Upper lobe of right lung (tissue), 1 donor: ENCODE measurements at regions not wholly inside any gene's neighbourhood (a gene's known extent, or its start where the extent isn't known, plus 50 kb on each side); places are given as distances from the start of the nearest gene placed in this dataset.

ENCODE experiments used
- ATAC-seq: fragments of 200-7000 bp; cut with Tn5 transposase; one replicate; pipeline ENCODE4 v1.9.1; 2020; ENCODE audit warnings: mild to moderate bottlenecking, moderate library complexity
- DNase-seq: peaks from one replicate; pipeline ENCODE4 v3.0.0-alpha.2; 2020
- H3K27ac ChIP-seq: fragments of 200-600 bp; one replicate; pipeline ENCODE4 v1.8.0; 2022
- H3K27me3 ChIP-seq: fragments of 200-600 bp; one replicate; pipeline ENCODE4 v1.8.0; 2022; ENCODE audit warnings: mild to moderate bottlenecking
- H3K36me3 ChIP-seq: fragments of 200-600 bp; one replicate; pipeline ENCODE4 v1.8.0; 2022
- H3K4me1 ChIP-seq: fragments of 200-600 bp; one replicate; pipeline ENCODE4 v1.8.0; 2022
- H3K4me3 ChIP-seq: fragments of 200-600 bp; one replicate; pipeline ENCODE4 v1.8.0; 2022; ENCODE audit warnings: mild to moderate bottlenecking
- H3K9me3 ChIP-seq: fragments of 200-600 bp; one replicate; pipeline ENCODE4 v1.8.0; 2022
- intact Hi-C: fragments of 100-400 bp; cut with DNase I; formaldehyde crosslinking; loops from one replicate; pipeline ENCODE4 v1.11.0; 2022
- TF ChIP-seq, protein P1 (sequence below): fragments of 200-600 bp; IDR thresholded peaks from one replicate; pipeline ENCODE4 v1.8.0; 2022; ENCODE audit warnings: antibody characterized with exemption
- donor health status: DM: no; HTN: yes; CAD: no; lungs with severe emphysema.

DNA sequence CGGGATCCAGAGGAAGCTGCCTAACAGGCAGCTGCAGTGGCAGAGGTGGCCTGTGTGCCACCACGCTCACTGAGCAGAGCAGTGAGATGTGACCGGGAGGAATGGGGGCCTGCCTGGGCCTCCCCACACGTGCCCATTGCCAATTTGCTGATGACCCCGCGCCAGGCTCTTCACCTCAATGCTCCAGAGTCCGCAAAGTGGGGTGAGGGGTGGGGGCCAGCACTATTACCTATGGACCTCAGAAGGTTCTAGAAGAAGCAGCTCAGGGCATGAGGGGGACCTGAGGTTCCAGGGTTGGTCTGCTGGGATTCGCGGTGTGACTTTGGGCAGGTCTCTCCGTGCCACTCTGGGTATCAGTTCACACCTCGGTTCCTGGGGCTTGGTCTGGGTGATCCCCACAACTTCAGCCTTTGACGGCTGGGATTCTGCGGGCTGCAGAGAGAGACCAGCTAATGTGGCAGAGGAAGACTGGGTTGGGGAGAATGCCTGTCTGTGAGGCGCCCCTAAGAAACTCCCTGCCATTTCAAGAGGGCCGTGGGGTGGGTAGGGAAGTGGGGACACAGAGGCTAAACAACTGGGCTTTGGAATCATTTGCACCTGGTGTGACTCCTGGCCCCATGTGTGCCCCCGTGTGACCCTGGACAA is 231.0 kb upstream of the MVB12B start:
- H3K36me3 ChIP-seq: no peaks in the 10 kb centered on the region
- H3K9me3 ChIP-seq: no peaks in the 10 kb centered on the region
- ATAC-seq (no peak), DNase-seq (no peak)
- intact Hi-C loops: no loop called here
- TF ChIP-seq, protein P1, sequence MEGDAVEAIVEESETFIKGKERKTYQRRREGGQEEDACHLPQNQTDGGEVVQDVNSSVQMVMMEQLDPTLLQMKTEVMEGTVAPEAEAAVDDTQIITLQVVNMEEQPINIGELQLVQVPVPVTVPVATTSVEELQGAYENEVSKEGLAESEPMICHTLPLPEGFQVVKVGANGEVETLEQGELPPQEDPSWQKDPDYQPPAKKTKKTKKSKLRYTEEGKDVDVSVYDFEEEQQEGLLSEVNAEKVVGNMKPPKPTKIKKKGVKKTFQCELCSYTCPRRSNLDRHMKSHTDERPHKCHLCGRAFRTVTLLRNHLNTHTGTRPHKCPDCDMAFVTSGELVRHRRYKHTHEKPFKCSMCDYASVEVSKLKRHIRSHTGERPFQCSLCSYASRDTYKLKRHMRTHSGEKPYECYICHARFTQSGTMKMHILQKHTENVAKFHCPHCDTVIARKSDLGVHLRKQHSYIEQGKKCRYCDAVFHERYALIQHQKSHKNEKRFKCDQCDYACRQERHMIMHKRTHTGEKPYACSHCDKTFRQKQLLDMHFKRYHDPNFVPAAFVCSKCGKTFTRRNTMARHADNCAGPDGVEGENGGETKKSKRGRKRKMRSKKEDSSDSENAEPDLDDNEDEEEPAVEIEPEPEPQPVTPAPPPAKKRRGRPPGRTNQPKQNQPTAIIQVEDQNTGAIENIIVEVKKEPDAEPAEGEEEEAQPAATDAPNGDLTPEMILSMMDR: no peak
- no peaks in the 10 kb centered on the region for H3K4me1 ChIP-seq
- H3K27me3 ChIP-seq: no peaks in the 10 kb centered on the region
- no peak overlapping the region for H3K4me3 ChIP-seq
- H3K27ac ChIP-seq: no peak overlapping the region

DNA sequence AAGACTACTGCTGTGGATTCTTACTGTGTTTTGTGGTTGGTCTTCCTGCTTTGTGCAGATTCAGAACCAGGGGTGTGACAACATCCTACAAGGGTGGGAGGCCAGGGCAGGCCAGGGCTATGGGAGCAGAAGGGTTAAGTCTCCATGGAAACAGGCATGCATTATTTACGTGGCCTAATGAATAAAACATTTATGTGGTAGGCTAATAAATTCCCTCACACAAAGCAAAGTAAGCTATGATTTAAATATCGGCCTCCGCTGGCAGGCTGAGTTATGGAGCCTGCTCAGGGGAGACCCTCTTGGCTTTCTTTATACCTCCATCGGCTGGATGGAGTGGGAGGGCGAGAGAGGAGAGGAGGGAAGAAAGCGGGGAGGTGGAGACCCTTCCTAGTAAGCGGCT is 230.3 kb upstream of the MVB12B start:
- no peaks in the 10 kb centered on the region for H3K27me3 ChIP-seq
- H3K4me3 ChIP-seq: no peak overlapping the region
- no peaks in the 10 kb centered on the region for H3K9me3 ChIP-seq
- ATAC-seq (no peak), DNase-seq (no peak)
- intact Hi-C loops: no loop called here
- TF ChIP-seq, protein P1: no peak
- no peaks in the 10 kb centered on the region for H3K4me1 ChIP-seq
- H3K27ac ChIP-seq: no peak overlapping the region
- no peaks in the 10 kb centered on the region for H3K36me3 ChIP-seq

DNA sequence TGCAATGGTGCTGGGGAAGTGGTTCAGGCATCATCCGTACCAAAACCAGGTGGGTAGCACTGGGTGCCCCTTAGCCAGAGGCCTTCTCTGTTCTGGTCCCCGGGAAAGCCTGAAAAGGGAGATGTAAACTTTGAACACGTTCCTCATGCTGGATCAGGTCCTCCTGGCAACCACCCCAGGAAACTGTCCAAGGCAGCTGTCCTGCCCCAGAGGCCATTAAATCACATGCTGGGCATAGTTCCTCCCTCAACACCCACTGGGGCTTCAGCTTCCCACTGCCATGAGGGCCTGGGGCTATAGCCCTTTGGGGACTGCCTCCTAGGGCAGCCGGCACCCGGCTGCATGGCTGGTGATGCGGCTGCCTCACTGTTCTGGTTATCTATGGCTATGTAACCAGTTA is 228.9 kb upstream of the MVB12B start:
- DNase-seq: no peak
- intact Hi-C loops: no loop called here
- ATAC-seq: no peak
- H3K4me3 ChIP-seq: no peak overlapping the region
- no peaks in the 10 kb centered on the region for H3K27me3 ChIP-seq
- no peaks in the 10 kb centered on the region for H3K9me3 ChIP-seq
- H3K4me1 ChIP-seq: no peaks in the 10 kb centered on the region
- no peaks in the 10 kb centered on the region for H3K36me3 ChIP-seq
- H3K27ac ChIP-seq: no peak overlapping the region
- TF ChIP-seq, protein P1: no peak

DNA sequence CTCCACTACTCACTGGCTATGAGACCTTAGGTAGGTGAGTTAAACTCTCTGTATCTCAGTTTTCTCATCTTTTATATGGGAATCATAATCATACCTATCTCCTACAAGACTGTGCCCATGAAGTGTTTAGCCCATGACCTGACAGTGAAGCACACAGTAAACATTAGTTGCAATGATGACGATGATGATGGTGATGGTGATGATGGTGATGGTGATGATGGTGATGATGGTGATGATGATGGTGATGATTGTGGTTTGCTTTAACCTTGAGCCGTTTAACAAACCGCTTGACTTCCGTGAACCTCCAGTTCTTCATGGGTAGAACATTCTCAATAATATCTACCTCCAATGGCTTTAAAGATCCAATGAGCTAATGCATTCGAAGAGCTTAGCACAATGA is 220.2 kb upstream of the MVB12B start:
- Histone ChIP-seq H3K4me3 (no peak overlapping the region), H3K36me3 (no peaks in the 10 kb centered on the region), H3K27me3 (peaks cover 6% of the 10 kb centered on the region), H3K4me1 (no peaks in the 10 kb centered on the region), H3K9me3 (no peaks in the 10 kb centered on the region), H3K27ac (no peak overlapping the region)
- intact Hi-C loops: no loop called here
- DNase-seq (no peak), ATAC-seq (no peak)
- TF ChIP-seq, protein P1: no peak

DNA sequence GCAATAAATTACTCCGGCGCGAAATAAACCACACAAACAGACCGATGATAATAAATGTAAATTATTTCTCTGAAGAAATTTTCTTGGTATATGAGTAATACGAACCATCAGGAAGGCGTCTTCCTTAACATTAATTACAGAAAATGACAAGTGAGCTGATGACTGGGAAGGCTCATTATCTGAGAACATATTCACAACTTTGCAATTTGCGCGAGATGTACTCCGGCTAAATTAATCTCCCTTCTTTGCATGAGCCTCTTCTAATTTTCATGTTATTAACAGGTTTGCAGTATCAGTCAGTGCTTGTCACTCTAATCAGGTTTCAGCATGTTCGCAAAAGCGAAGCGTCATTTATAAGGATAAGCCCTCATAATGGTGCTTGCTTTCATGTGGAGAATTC is 218.9 kb upstream of the MVB12B start:
- TF ChIP-seq, protein P1: no peak
- H3K4me1 ChIP-seq: no peaks in the 10 kb centered on the region
- H3K27me3 ChIP-seq: peaks cover 8% of the 10 kb centered on the region
- no peaks in the 10 kb centered on the region for H3K9me3 ChIP-seq
- intact Hi-C loops: no loop called here
- no peak overlapping the region for H3K27ac ChIP-seq
- no peak overlapping the region for H3K4me3 ChIP-seq
- H3K36me3 ChIP-seq: no peaks in the 10 kb centered on the region
- DNase-seq: no peak
- ATAC-seq: no peak

DNA sequence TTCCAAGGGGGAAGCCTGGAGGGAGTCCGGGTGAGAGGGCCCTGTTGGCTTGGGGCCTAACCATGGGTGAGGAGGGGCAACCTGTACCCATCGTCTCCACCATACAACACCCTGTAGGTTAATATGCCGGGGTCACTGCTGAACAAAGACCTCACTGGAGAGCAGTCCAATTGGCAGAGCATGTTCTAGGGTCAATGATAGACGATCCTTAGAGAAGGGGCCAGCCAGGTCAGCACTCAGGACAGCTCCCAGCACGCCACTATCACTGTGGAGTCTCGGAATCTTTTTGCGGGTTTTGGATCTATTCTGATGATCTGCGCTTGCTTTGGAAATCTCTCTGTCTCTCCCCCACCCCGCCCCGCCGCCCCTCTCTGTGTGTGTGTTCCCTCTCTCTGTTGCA is 218.4 kb upstream of the MVB12B start:
- intact Hi-C loops: no loop called here

More for the DNA sequence above, 218.4 kb upstream of the MVB12B start:
- peaks cover 13% of the 10 kb centered on the region for H3K27me3 ChIP-seq
- H3K4me3 ChIP-seq: no peak overlapping the region
- no peaks in the 10 kb centered on the region for H3K9me3 ChIP-seq
- H3K36me3 ChIP-seq: no peaks in the 10 kb centered on the region
- no peaks in the 10 kb centered on the region for H3K4me1 ChIP-seq
- no peak overlapping the region for H3K27ac ChIP-seq
- DNase-seq (peak; percentile 17), ATAC-seq (no peak)
- TF ChIP-seq, protein P1: no peak
